ENCODE measurements at regions not wholly inside any gene's neighbourhood (a gene's known extent, or its start where the extent isn't known, plus 50 kb on each side); places are given as distances from the start of the nearest gene placed in this dataset.

DNA sequence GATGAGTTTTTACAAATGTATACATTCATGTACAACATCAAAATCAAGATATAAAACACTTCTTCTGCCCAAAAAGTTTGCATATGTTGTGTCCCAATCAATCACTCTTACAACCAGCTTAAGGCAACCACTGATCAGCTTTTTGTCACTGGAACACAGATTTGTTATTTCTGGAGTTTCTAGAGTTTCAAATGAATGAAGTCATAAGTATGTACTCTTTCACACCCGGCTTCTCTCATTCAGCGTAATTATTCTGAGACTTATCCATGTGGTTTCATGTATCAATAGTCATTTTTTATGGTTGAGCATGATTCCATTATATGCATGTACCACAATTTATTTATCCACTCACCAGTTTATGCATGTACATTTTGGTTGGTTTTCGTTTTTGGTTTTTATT is 53.0 kb upstream of the CORO2B start:
- peak; percentile 63 for DNase-seq

GRCh38 chr15:68526269-68526668 is 52.5 kb upstream of the CORO2B start:
- DNase-seq: peak; percentile 94

DNA sequence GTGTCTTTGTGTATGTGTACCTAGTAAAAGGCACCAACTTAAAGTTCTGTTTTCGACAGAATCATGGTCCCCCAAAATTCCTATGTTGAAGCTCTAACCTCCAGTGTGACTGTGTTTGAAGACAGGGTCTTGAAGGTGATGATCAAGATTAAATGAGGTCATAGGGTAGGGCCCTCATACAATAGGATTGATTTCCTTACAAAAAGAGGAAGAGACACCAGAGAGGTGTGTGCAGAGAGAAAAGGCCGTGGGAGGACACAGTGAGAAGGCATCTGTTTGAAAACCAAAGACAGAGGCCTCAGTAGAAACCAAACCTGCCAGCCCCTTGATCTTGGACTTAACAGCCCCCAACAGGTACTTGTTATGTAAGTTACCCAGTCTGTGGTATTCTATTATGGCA is 52.0 kb upstream of the CORO2B start:
- DNase-seq: no peak

- DNase-seq: no peak
These were observed 50.0 kb upstream of the CORO2B start for GRCh38 chr15:68528626-68529290.
